ENCODE measurements at regions not wholly inside any gene's neighbourhood (a gene's known extent, or its start where the extent isn't known, plus 50 kb on each side); places are given as distances from the start of the nearest gene placed in this dataset.

DNA sequence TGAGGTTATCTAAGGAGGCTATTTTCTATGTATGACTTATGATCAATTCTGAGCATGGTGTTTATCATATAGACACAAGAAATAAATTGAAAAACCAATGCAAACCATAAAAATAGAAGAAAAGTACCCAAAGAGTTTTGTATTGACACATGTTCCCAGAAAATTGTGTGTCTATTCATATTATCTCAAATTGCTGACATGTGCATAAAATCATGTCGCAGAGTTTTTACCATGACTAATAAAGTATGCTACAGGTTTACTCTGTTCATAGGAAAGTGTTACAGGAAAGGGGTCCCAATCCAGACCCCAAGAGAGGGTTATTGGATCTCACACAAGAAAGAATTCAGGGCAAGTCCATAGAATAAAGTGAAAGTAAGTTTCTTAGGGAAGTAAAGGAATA lies 290.7 kb upstream of the NRXN1 start:
- TF ChIP-seq POLR2A (IDR thresholded peaks at IDR 0.05) = no peak
- TF ChIP-seq, protein P1, sequence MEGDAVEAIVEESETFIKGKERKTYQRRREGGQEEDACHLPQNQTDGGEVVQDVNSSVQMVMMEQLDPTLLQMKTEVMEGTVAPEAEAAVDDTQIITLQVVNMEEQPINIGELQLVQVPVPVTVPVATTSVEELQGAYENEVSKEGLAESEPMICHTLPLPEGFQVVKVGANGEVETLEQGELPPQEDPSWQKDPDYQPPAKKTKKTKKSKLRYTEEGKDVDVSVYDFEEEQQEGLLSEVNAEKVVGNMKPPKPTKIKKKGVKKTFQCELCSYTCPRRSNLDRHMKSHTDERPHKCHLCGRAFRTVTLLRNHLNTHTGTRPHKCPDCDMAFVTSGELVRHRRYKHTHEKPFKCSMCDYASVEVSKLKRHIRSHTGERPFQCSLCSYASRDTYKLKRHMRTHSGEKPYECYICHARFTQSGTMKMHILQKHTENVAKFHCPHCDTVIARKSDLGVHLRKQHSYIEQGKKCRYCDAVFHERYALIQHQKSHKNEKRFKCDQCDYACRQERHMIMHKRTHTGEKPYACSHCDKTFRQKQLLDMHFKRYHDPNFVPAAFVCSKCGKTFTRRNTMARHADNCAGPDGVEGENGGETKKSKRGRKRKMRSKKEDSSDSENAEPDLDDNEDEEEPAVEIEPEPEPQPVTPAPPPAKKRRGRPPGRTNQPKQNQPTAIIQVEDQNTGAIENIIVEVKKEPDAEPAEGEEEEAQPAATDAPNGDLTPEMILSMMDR (IDR thresholded peaks at IDR 0.05) = no peak

Data from lower leg skin (tissue), 3 donors.